H9 (cell line): ENCODE measurements at regions not wholly inside any gene's neighbourhood (a gene's known extent, or its start where the extent isn't known, plus 50 kb on each side); places are given as distances from the start of the nearest gene placed in this dataset.

ENCODE experiments used
- DNase-seq: peaks from one replicate; pipeline ENCODE4 v3.0.0-alpha.2; 2017
- H2AFZ ChIP-seq: one replicate; pipeline ENCODE4 v1.6.1; 2013; ENCODE audit warnings: mild to moderate bottlenecking, low read length, control low read depth, moderate library complexity
- H2AK5ac ChIP-seq: 2 replicates; pipeline ENCODE4 v1.6.1; 2013; ENCODE audit warnings: low read length, control low read depth, mixed read lengths; ENCODE audit not compliant: insufficient read length
- H2BK120ac ChIP-seq: one replicate; pipeline ENCODE4 v1.6.1; 2013; ENCODE audit warnings: low read depth, mild to moderate bottlenecking, low read length, control low read depth, inconsistent platforms; ENCODE audit not compliant: poor library complexity, severe bottlenecking
- H2BK12ac ChIP-seq: 2 replicates; pipeline ENCODE4 v1.6.1; 2013; ENCODE audit warnings: low read length, control low read depth, mixed read lengths, low read depth; ENCODE audit not compliant: insufficient read length
- H2BK15ac ChIP-seq: 2 replicates; pipeline ENCODE4 v1.6.1; 2013; ENCODE audit warnings: low read depth, low read length, control low read depth
- H2BK20ac ChIP-seq: one replicate; pipeline ENCODE4 v1.6.1; 2013; ENCODE audit warnings: low read depth, mild to moderate bottlenecking, low read length, control low read depth, inconsistent platforms; ENCODE audit not compliant: poor library complexity, severe bottlenecking
- H2BK5ac ChIP-seq: 2 replicates; pipeline ENCODE4 v1.6.1; 2013; ENCODE audit warnings: low read length, control low read depth, mixed read lengths; ENCODE audit not compliant: insufficient read length
- H3K14ac ChIP-seq: 2 replicates; pipeline ENCODE4 v1.6.1; 2013; ENCODE audit warnings: low read length, control low read depth; ENCODE audit not compliant: insufficient read depth
- H3K18ac ChIP-seq: 2 replicates; pipeline ENCODE4 v1.6.1; 2013; ENCODE audit warnings: low read depth, mild to moderate bottlenecking, mixed read lengths, low read length, control low read depth; ENCODE audit not compliant: insufficient read length
- H3K23ac ChIP-seq: 2 replicates; pipeline ENCODE4 v1.6.1; 2013; ENCODE audit warnings: low read length, control low read depth, mixed read lengths, low read depth; ENCODE audit not compliant: insufficient read length
- H3K23me2 ChIP-seq: 2 replicates; pipeline ENCODE4 v1.6.1; 2013; ENCODE audit warnings: low read depth, mild to moderate bottlenecking, mixed read lengths, low read length, control low read depth; ENCODE audit not compliant: insufficient read length, poor library complexity, severe bottlenecking
- H3K27ac ChIP-seq: 2 replicates; pipeline ENCODE4 v1.5.1; 2013; ENCODE audit warnings: low read length, control low read depth, mixed read lengths, low read depth; ENCODE audit not compliant: insufficient read length
- H3K27me3 ChIP-seq: 2 replicates; pipeline ENCODE4 v1.6.1; 2013; ENCODE audit warnings: low read length, control low read depth, inconsistent platforms; ENCODE audit not compliant: insufficient read depth
- H3K4ac ChIP-seq: 2 replicates; pipeline ENCODE4 v1.6.1; 2013; ENCODE audit warnings: low read depth, mild to moderate bottlenecking, control low read depth, inconsistent platforms, low read length, moderate library complexity
- H3K4me1 ChIP-seq: 2 replicates; pipeline ENCODE4 v1.6.1; 2013; ENCODE audit warnings: low read length, control low read depth, inconsistent platforms; ENCODE audit not compliant: insufficient read depth
- H3K4me2 ChIP-seq: 2 replicates; pipeline ENCODE4 v1.6.1; 2013; ENCODE audit warnings: low read length, control low read depth, mixed read lengths; ENCODE audit not compliant: insufficient read length, insufficient read depth
- H3K56ac ChIP-seq: 2 replicates; pipeline ENCODE4 v1.6.1; 2013; ENCODE audit warnings: low read depth, mild to moderate bottlenecking, mixed read lengths, low read length, control low read depth; ENCODE audit not compliant: insufficient read length
- H3K79me1 ChIP-seq: 2 replicates; pipeline ENCODE4 v1.6.1; 2013; ENCODE audit warnings: low read depth, mild to moderate bottlenecking, moderate library complexity, low read length, control low read depth, inconsistent platforms; ENCODE audit not compliant: insufficient read depth, poor library complexity, severe bottlenecking
- H3K79me2 ChIP-seq: 2 replicates; pipeline ENCODE4 v1.6.1; 2013; ENCODE audit warnings: low read length, control low read depth, inconsistent platforms; ENCODE audit not compliant: insufficient read depth
- H3K9ac ChIP-seq: 2 replicates; pipeline ENCODE4 v1.6.1; 2013; ENCODE audit warnings: low read length, control low read depth, mixed read lengths; ENCODE audit not compliant: insufficient read length; ENCODE audit errors: extremely low read depth
- H3K9me3 ChIP-seq: one replicate; pipeline ENCODE4 v1.6.1; 2013; ENCODE audit warnings: low read depth, low read length, inconsistent platforms; ENCODE audit not compliant: control insufficient read depth
- H3T11ph ChIP-seq: one replicate; pipeline ENCODE4 v1.6.1; 2013; ENCODE audit warnings: mild to moderate bottlenecking, low read length, control low read depth, inconsistent platforms
- H4K20me1 ChIP-seq: one replicate; pipeline ENCODE4 v1.6.1; 2013; ENCODE audit not compliant: control insufficient read depth, insufficient read length, insufficient read depth
- H4K5ac ChIP-seq: 2 replicates; pipeline ENCODE4 v1.6.1; 2013; ENCODE audit warnings: low read depth, mild to moderate bottlenecking, mixed read lengths, low read length, control low read depth; ENCODE audit not compliant: insufficient read length
- H4K8ac ChIP-seq: replicated peaks from 2 replicates; pipeline ENCODE4 v1.6.1; 2013; ENCODE audit warnings: low read length, control low read depth, mixed read lengths, low read depth; ENCODE audit not compliant: insufficient read length
- H4K91ac ChIP-seq: 2 replicates; pipeline ENCODE4 v1.6.1; 2013; ENCODE audit warnings: low read depth, mild to moderate bottlenecking, moderate library complexity, mixed read lengths, low read length, control low read depth; ENCODE audit not compliant: insufficient read length
- H3K27ac Mint-ChIP-seq, 3 experiments: 2 replicates in 2 of 3; 3 replicates in 1 of 3; pipeline ENCODE4 v1.8.0; 2020 to 2021; ENCODE audit warnings: mixed read lengths in 3 of 3, mild to moderate bottlenecking in 1 of 3, moderate library complexity in 1 of 3
- H3K27me3 Mint-ChIP-seq: 2 replicates; pipeline ENCODE4 v1.8.0; 2021; ENCODE audit warnings: low read depth, mild to moderate bottlenecking, moderate library complexity, mixed read lengths
- H3K36me3 Mint-ChIP-seq, 3 experiments: 2 replicates in 2 of 3; 3 replicates in 1 of 3; pipeline ENCODE4 v1.8.0; 2020 to 2021; ENCODE audit warnings: low read depth in 3 of 3, mixed read lengths in 3 of 3; ENCODE audit not compliant: insufficient read depth in 1 of 3
- H3K4me1 Mint-ChIP-seq, 2 experiments: 2 replicates each; pipeline ENCODE4 v1.8.0; 2020; ENCODE audit warnings: mixed read lengths in 2 of 2
- H3K4me3 Mint-ChIP-seq, 2 experiments: 2 replicates in 1 of 2; 3 replicates in 1 of 2; pipeline ENCODE4 v1.8.0; 2020 to 2021; ENCODE audit warnings: mild to moderate bottlenecking in 2 of 2, mixed read lengths in 2 of 2, moderate library complexity in 1 of 2
- H3K9me3 Mint-ChIP-seq, 2 experiments: 2 replicates in 1 of 2; 3 replicates in 1 of 2; pipeline ENCODE4 v1.8.0; 2020; ENCODE audit warnings: mild to moderate bottlenecking in 2 of 2, mixed read lengths in 2 of 2, moderate library complexity in 1 of 2
- CTCF ChIP-seq: fragments of 200-600 bp; sonication (generic); conservative IDR thresholded peaks from 3 replicates; pipeline ENCODE4 v1.8.0; 2021; ENCODE audit warnings: antibody characterized with exemption, mild to moderate bottlenecking
- whole genome bisulfite sequencing: extraction: QIAGEN DNeasy Blood & Tissue Kit; methylation state at CpG from one replicate; pipeline ENCODE4 v1.1.7; 2013; ENCODE audit warnings: missing lambda C conversion rate, low lambda C conversion rate, mixed read lengths; ENCODE audit not compliant: insufficient read length; ENCODE audit errors: extremely low coverage; 5-methylcytosine and 5-hydroxymethylcytosine counted together

GRCh38 chr2:215532844-215533243 lies 97.0 kb upstream of the FN1 start:
- no peaks in the 10 kb centered on the region for H4K20me1 ChIP-seq
- no peak overlapping the region for H3T11ph ChIP-seq
- Mint-ChIP-seq H3K9me3 (peaks cover 16 to 22% of the 10 kb centered on the region in 2 experiments), H3K4me3 (no peak overlapping the region), H3K27me3 (no peaks in the 10 kb centered on the region), H3K36me3 (peaks cover 5 to 15% (median 13%) of the 10 kb centered on the region in 3 experiments), H3K4me1 (peaks cover 5% of the 10 kb centered on the region in 2 experiments), H3K27ac (no peak overlapping the region)
- H3K9me3 ChIP-seq = no peaks in the 10 kb centered on the region
- no peak overlapping the region for H3K4ac ChIP-seq
- no peak overlapping the region for H3K27ac ChIP-seq
- no peaks in the 10 kb centered on the region for H3K79me2 ChIP-seq
- TF ChIP-seq CTCF = no peak
- H3K14ac ChIP-seq = no peak overlapping the region
- H3K56ac ChIP-seq = no peak overlapping the region
- H2AK5ac ChIP-seq = no peak overlapping the region
- no peak overlapping the region for H2BK12ac ChIP-seq
- H2BK20ac ChIP-seq = no peak overlapping the region
- H3K23me2 ChIP-seq = no peaks in the 10 kb centered on the region
- H3K4me1 ChIP-seq = peaks cover 5% of the 10 kb centered on the region; the same call in 1 of the 2 replicates
- H3K79me1 ChIP-seq = no peaks in the 10 kb centered on the region
- no peak overlapping the region for H2BK5ac ChIP-seq
- DNase-seq = no peak
- H3K9ac ChIP-seq = no peak overlapping the region
- no peak overlapping the region for H4K5ac ChIP-seq
- no peak overlapping the region for H4K8ac ChIP-seq
- H2BK120ac ChIP-seq = no peak overlapping the region
- H4K91ac ChIP-seq = no peak overlapping the region
- no peak overlapping the region for H2BK15ac ChIP-seq
- no peaks in the 10 kb centered on the region for H3K27me3 ChIP-seq
- no peak overlapping the region for H2AFZ ChIP-seq
- no peak overlapping the region for H3K23ac ChIP-seq
- no peak overlapping the region for H3K4me2 ChIP-seq
- WGBS = no CpG with 5 or more reads among the region's 2 CpGs
- H3K18ac ChIP-seq = no peak overlapping the region
